NCI-H526 (cell line): ENCODE measurements at regions not wholly inside any gene's neighbourhood (a gene's known extent, or its start where the extent isn't known, plus 50 kb on each side); places are given as distances from the start of the nearest gene placed in this dataset.
A peak's percentile ranks its signal among the peaks of the same experiment; 100 is the strongest.
"Not testable (repeated sequence)": the region's sequence is repeated elsewhere in the genome, so short reads cannot be mapped to it uniquely, and the experiment has no call there.

Experiments
- DNase-seq, 2 experiments: peaks; one replicate each; lab custom pipeline; 2025; lab: John Stamatoyannopoulos, UW

GRCh38 chr10:122780391-122780790 is 65.3 kb downstream of the CUZD1 start:
- DNase-seq, result no peak

DNA sequence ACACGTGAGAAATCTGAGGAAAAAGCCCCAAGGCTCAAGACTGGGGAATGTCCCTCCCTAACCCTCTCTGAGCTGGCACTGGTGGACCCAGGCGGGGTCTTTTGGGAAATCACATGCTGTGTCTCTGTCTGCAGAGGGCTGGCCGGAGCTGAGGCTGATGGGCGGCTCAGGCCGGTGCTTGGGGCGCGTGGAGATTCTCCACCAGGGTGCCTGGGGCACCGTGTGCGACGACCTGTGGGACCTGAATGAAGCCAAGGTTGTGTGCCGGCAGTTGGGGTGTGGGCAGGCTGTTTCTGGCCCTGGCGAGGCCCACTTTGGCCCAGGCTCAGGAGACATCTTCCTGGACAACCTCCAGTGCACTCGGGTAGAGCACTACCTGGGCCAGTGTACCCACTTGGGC is 65.7 kb downstream of the CUZD1 start:
- DNase-seq, result no peak

- no peak for DNase-seq
These were observed 68.1 kb downstream of the CUZD1 start for GRCh38 chr10:122777515-122778059.

GRCh38 chr10:122774231-122774630 is 71.4 kb downstream of the CUZD1 start:
- DNase-seq, result no peak

- DNase-seq, result not testable (repeated sequence)
These were observed 71.8 kb upstream of the C10orf120 start for GRCh38 chr10:122771404-122771803.

GRCh38 chr10:122768389-122768745 is 68.7 kb upstream of the C10orf120 start:
- no peak for DNase-seq

GRCh38 chr10:122767621-122768388 is 68.2 kb upstream of the C10orf120 start:
- DNase-seq, result peak in 1 of 2 experiments; percentile 0

- DNase-seq, result no peak
These were observed 65.8 kb upstream of the C10orf120 start for GRCh38 chr10:122765412-122765811.

DNA sequence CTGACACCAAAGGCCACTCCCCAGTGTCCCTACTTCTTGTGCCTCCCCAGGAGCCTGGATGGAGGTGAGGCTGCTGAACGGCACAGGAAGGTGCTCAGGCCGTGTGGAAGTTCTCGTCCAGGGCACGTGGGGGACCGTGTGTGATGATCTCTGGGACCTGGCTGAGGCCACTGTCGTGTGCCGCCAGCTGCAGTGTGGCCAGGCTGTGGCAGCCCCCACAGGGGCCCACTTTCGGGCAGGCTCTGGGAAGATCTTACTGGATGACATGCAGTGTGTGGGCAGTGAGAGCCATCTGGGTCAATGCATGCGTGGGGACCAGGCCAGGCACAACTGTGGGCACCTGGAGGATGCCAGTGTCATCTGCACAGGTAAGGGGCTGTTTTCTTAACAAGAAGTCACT is 57.0 kb upstream of the C10orf120 start:
- DNase-seq, result no peak

DNA sequence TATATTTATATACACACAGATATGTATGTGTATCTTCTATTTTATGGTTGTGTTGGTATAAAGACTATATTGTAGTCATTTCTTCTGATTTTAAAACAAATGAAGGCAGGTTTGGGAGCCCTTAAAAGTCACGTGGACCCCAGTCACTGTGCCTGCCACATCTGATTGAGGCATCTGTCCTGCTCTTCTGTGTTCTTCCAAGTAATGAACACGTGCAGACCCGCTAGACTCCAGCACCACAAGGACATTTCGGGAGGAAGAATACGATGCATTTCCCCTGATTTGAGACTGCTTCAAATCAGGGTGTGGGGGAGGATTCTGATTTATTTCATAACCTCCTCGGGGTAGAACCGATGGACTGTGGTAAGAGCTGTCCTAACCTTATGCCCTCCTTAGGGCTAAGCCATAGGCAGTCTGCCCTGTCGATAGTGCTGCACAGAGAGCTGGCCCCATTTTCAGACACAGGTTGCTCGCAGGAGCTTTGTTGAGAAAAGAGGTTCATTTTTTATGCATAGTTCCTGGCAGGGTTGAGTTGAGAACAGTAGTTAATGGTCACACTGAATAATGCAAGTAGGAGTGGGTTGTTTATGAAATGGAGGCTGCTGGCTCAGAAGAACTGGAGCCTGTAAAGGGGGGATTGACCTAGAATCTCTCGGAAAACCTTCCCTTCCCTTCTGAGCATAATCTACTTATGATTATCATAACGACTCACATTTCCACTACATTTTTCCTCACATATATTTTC is 55.0 kb upstream of the C10orf120 start:
- DNase-seq, result no peak

DNA sequence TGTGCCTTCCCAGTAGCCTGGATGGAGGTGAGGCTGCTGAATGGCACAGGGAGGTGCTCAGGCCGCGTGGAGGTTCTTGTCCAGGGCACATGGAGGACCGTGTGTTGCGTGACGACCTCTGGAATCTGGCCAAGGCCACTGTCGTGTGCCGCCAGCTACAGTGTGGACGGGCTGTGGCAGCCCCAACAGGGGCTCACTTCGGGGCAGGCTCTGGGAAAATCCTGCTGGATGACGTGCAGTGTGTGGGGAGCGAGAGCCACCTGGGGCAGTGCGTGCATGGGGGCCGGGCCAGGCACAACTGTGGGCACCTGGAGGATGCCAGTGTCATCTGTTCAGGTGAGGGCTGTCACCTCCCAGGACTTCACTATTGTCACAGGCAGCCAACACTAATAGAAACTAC is 50.2 kb upstream of the C10orf120 start:
- no peak for DNase-seq
